ENCODE measurements at regions not wholly inside any gene's neighbourhood (a gene's known extent, or its start where the extent isn't known, plus 50 kb on each side); places are given as distances from the start of the nearest gene placed in this dataset.
"Not testable (repeated sequence)": the region's sequence is repeated elsewhere in the genome, so short reads cannot be mapped to it uniquely, and the experiment has no call there.

- not testable (repeated sequence) for H3K27me3 ChIP-seq (ENCODE audit: insufficient read depth, low read length, poor library complexity, severe bottlenecking); H3K79me2 ChIP-seq (ENCODE audit: insufficient read depth, low read length); H3K9me3 ChIP-seq (ENCODE audit: insufficient read depth, low read depth, low read length); H4K20me1 ChIP-seq (ENCODE audit: insufficient read depth, low read length, poor library complexity, severe bottlenecking); H3K9ac ChIP-seq (ENCODE audit: low read depth, low read length, poor library complexity, severe bottlenecking); H3K36me3 ChIP-seq (ENCODE audit: insufficient read depth, low read length); H2AFZ ChIP-seq (ENCODE audit: low read length); H3K9me2 ChIP-seq (replicated peaks; ENCODE audit: low read depth, low read length); H3K4me1 ChIP-seq (ENCODE audit: insufficient read depth, low read length, poor library complexity, severe bottlenecking); H3K4me3 ChIP-seq (ENCODE audit: low read length, poor library complexity, severe bottlenecking); H3K4me2 ChIP-seq (ENCODE audit: low read depth, low read length, poor library complexity, severe bottlenecking); H3F3A ChIP-seq (ENCODE audit: low read depth)
These were observed 208.6 kb upstream of the LRRC61 start for GRCh38 chr7:150114591-150114990.

- H3K9ac ChIP-seq (ENCODE audit: low read depth, low read length, poor library complexity, severe bottlenecking); H3K4me1 ChIP-seq (ENCODE audit: insufficient read depth, low read length, poor library complexity, severe bottlenecking); H3K36me3 ChIP-seq (ENCODE audit: insufficient read depth, low read length); H3K9me2 ChIP-seq (replicated peaks; ENCODE audit: low read depth, low read length); H4K20me1 ChIP-seq (ENCODE audit: insufficient read depth, low read length, poor library complexity, severe bottlenecking); H3K27me3 ChIP-seq (ENCODE audit: insufficient read depth, low read length, poor library complexity, severe bottlenecking); H3K4me2 ChIP-seq (ENCODE audit: low read depth, low read length, poor library complexity, severe bottlenecking); H3K9me3 ChIP-seq (ENCODE audit: insufficient read depth, low read depth, low read length); H3K79me2 ChIP-seq (ENCODE audit: insufficient read depth, low read length); H3F3A ChIP-seq (ENCODE audit: low read depth); H2AFZ ChIP-seq (ENCODE audit: low read length); H3K4me3 ChIP-seq (ENCODE audit: low read length, poor library complexity, severe bottlenecking): not testable (repeated sequence)
These were observed 203.2 kb upstream of the LRRC61 start for GRCh38 chr7:150119966-150120365.

DNA sequence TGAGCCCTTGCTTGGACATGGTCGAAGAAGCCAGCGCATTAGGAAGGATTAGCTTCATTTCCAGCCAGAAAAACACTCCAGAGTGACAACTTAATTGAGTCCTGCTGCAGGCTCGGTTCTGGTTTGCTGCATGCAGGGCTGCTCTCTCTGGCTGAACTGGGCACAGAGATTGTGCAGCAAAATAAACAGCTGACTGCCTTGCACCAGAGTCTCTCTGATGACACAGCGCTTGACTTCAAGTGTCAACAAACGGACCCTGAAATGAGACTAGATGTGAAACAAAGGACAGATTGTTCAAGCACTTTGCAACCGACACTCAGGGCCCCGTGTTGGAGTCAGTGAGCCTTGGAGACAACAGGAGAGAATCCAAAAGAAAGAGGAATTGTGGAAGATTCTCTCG lies 197.3 kb upstream of the LRRC61 start:
- H3K4me1 ChIP-seq (ENCODE audit: insufficient read depth, low read length, poor library complexity, severe bottlenecking); H3K4me2 ChIP-seq (ENCODE audit: low read depth, low read length, poor library complexity, severe bottlenecking); H3K27me3 ChIP-seq (ENCODE audit: insufficient read depth, low read length, poor library complexity, severe bottlenecking); H3K79me2 ChIP-seq (ENCODE audit: insufficient read depth, low read length); H4K20me1 ChIP-seq (ENCODE audit: insufficient read depth, low read length, poor library complexity, severe bottlenecking); H2AFZ ChIP-seq (ENCODE audit: low read length); H3K4me3 ChIP-seq (ENCODE audit: low read length, poor library complexity, severe bottlenecking); H3F3A ChIP-seq (ENCODE audit: low read depth); H3K9me2 ChIP-seq (replicated peaks; ENCODE audit: low read depth, low read length); H3K36me3 ChIP-seq (ENCODE audit: insufficient read depth, low read length); H3K9ac ChIP-seq (ENCODE audit: low read depth, low read length, poor library complexity, severe bottlenecking); H3K9me3 ChIP-seq (ENCODE audit: insufficient read depth, low read depth, low read length): not testable (repeated sequence)

- not testable (repeated sequence) for H3K9ac ChIP-seq (ENCODE audit: low read depth, low read length, poor library complexity, severe bottlenecking); H3K4me2 ChIP-seq (ENCODE audit: low read depth, low read length, poor library complexity, severe bottlenecking); H3K4me1 ChIP-seq (ENCODE audit: insufficient read depth, low read length, poor library complexity, severe bottlenecking); H3F3A ChIP-seq (ENCODE audit: low read depth); H3K79me2 ChIP-seq (ENCODE audit: insufficient read depth, low read length); H2AFZ ChIP-seq (ENCODE audit: low read length); H4K20me1 ChIP-seq (ENCODE audit: insufficient read depth, low read length, poor library complexity, severe bottlenecking); H3K27me3 ChIP-seq (ENCODE audit: insufficient read depth, low read length, poor library complexity, severe bottlenecking); H3K9me2 ChIP-seq (replicated peaks; ENCODE audit: low read depth, low read length); H3K36me3 ChIP-seq (ENCODE audit: insufficient read depth, low read length); H3K4me3 ChIP-seq (ENCODE audit: low read length, poor library complexity, severe bottlenecking); H3K9me3 ChIP-seq (ENCODE audit: insufficient read depth, low read depth, low read length)
These were observed 188.7 kb upstream of the LRRC61 start for GRCh38 chr7:150134451-150134850.

GRCh38 chr7:150135620-150136190 lies 187.4 kb upstream of the LRRC61 start:
- H3K9ac ChIP-seq (ENCODE audit: low read depth, low read length, poor library complexity, severe bottlenecking); H3K4me3 ChIP-seq (ENCODE audit: low read length, poor library complexity, severe bottlenecking); H3K36me3 ChIP-seq (ENCODE audit: insufficient read depth, low read length); H3K9me3 ChIP-seq (ENCODE audit: insufficient read depth, low read depth, low read length); H3K4me2 ChIP-seq (ENCODE audit: low read depth, low read length, poor library complexity, severe bottlenecking); H3K79me2 ChIP-seq (ENCODE audit: insufficient read depth, low read length); H3F3A ChIP-seq (ENCODE audit: low read depth); H3K27me3 ChIP-seq (ENCODE audit: insufficient read depth, low read length, poor library complexity, severe bottlenecking); H2AFZ ChIP-seq (ENCODE audit: low read length); H3K4me1 ChIP-seq (ENCODE audit: insufficient read depth, low read length, poor library complexity, severe bottlenecking); H3K9me2 ChIP-seq (replicated peaks; ENCODE audit: low read depth, low read length); H4K20me1 ChIP-seq (ENCODE audit: insufficient read depth, low read length, poor library complexity, severe bottlenecking): not testable (repeated sequence)

GRCh38 chr7:150139840-150140239 lies 183.3 kb upstream of the LRRC61 start:
- H4K20me1 ChIP-seq (ENCODE audit: insufficient read depth, low read length, poor library complexity, severe bottlenecking); H3K4me3 ChIP-seq (ENCODE audit: low read length, poor library complexity, severe bottlenecking); H3K36me3 ChIP-seq (ENCODE audit: insufficient read depth, low read length); H3F3A ChIP-seq (ENCODE audit: low read depth); H3K9me3 ChIP-seq (ENCODE audit: insufficient read depth, low read depth, low read length); H3K27me3 ChIP-seq (ENCODE audit: insufficient read depth, low read length, poor library complexity, severe bottlenecking); H3K79me2 ChIP-seq (ENCODE audit: insufficient read depth, low read length); H3K4me2 ChIP-seq (ENCODE audit: low read depth, low read length, poor library complexity, severe bottlenecking); H3K9ac ChIP-seq (ENCODE audit: low read depth, low read length, poor library complexity, severe bottlenecking); H2AFZ ChIP-seq (ENCODE audit: low read length); H3K4me1 ChIP-seq (ENCODE audit: insufficient read depth, low read length, poor library complexity, severe bottlenecking); H3K9me2 ChIP-seq (replicated peaks; ENCODE audit: low read depth, low read length): not testable (repeated sequence)

- H3K9me3 ChIP-seq (ENCODE audit: insufficient read depth, low read depth, low read length); H3K27me3 ChIP-seq (ENCODE audit: insufficient read depth, low read length, poor library complexity, severe bottlenecking): not testable (repeated sequence)
These were observed 181.4 kb upstream of the LRRC61 start for GRCh38 chr7:150141525-150142345.

More at GRCh38 chr7:150141525-150142345, 181.4 kb upstream of the LRRC61 start:
- not testable (repeated sequence) for H3K79me2 ChIP-seq (ENCODE audit: insufficient read depth, low read length); H3F3A ChIP-seq (ENCODE audit: low read depth); H3K9ac ChIP-seq (ENCODE audit: low read depth, low read length, poor library complexity, severe bottlenecking); H3K36me3 ChIP-seq (ENCODE audit: insufficient read depth, low read length); H2AFZ ChIP-seq (ENCODE audit: low read length); H4K20me1 ChIP-seq (ENCODE audit: insufficient read depth, low read length, poor library complexity, severe bottlenecking); H3K4me3 ChIP-seq (ENCODE audit: low read length, poor library complexity, severe bottlenecking); H3K9me2 ChIP-seq (replicated peaks; ENCODE audit: low read depth, low read length); H3K4me2 ChIP-seq (ENCODE audit: low read depth, low read length, poor library complexity, severe bottlenecking); H3K4me1 ChIP-seq (ENCODE audit: insufficient read depth, low read length, poor library complexity, severe bottlenecking)
